Liver (tissue), 3 donors: ENCODE measurements at regions not wholly inside any gene's neighbourhood (a gene's known extent, or its start where the extent isn't known, plus 50 kb on each side); places are given as distances from the start of the nearest gene placed in this dataset.

Experiments
- YY1 ChIP-seq: IDR thresholded peaks from 2 replicates; pipeline ENCODE4 v1.6.1; 2016; ENCODE audit warnings: antibody characterized with exemption, mild to moderate bottlenecking
- TF ChIP-seq, protein P1 (sequence below): IDR thresholded peaks from 2 replicates; pipeline ENCODE4 v1.6.1; 2016; ENCODE audit warnings: antibody characterized with exemption, mild to moderate bottlenecking
- TF ChIP-seq, protein P2 (sequence below): fragments of 150-350 bp; IDR thresholded peaks from 2 replicates; pipeline ENCODE4 v1.5.1; 2017; ENCODE audit warnings: improper control_type of control experiment, low read depth, low read length; ENCODE audit not compliant: missing input control
- TF ChIP-seq, protein P3 (sequence below): IDR thresholded peaks from 2 replicates; pipeline ENCODE4 v1.6.1; 2016; ENCODE audit warnings: antibody characterized with exemption
- TF ChIP-seq, protein P4 (sequence below): IDR thresholded peaks from 2 replicates; pipeline ENCODE4 v1.6.1; 2016; ENCODE audit warnings: antibody characterized with exemption
- donor health status: healthy.
- donor health status: healthy.

DNA sequence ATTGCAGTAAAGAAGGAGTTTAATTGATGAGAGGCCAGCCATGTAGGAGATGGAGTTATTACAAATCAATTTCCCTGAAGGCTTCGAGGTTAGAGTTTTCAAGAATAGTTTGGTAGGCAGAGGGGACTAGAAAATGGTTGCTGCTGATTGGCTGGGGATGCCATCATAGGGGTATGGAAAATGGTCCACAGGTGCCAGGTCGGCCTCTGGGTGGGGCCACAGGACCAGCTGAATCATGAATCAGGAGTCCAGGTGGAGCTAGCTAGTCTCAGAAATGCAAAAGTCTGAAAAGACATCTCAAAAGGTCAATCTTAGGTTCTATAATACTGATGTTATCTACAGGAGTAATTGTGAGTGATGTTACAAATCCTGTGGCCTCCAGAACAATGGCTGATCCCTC is 714.0 kb upstream of the GHITM start:
- TF ChIP-seq, protein P1, sequence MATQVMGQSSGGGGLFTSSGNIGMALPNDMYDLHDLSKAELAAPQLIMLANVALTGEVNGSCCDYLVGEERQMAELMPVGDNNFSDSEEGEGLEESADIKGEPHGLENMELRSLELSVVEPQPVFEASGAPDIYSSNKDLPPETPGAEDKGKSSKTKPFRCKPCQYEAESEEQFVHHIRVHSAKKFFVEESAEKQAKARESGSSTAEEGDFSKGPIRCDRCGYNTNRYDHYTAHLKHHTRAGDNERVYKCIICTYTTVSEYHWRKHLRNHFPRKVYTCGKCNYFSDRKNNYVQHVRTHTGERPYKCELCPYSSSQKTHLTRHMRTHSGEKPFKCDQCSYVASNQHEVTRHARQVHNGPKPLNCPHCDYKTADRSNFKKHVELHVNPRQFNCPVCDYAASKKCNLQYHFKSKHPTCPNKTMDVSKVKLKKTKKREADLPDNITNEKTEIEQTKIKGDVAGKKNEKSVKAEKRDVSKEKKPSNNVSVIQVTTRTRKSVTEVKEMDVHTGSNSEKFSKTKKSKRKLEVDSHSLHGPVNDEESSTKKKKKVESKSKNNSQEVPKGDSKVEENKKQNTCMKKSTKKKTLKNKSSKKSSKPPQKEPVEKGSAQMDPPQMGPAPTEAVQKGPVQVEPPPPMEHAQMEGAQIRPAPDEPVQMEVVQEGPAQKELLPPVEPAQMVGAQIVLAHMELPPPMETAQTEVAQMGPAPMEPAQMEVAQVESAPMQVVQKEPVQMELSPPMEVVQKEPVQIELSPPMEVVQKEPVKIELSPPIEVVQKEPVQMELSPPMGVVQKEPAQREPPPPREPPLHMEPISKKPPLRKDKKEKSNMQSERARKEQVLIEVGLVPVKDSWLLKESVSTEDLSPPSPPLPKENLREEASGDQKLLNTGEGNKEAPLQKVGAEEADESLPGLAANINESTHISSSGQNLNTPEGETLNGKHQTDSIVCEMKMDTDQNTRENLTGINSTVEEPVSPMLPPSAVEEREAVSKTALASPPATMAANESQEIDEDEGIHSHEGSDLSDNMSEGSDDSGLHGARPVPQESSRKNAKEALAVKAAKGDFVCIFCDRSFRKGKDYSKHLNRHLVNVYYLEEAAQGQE: no peak
- TF ChIP-seq, protein P2, sequence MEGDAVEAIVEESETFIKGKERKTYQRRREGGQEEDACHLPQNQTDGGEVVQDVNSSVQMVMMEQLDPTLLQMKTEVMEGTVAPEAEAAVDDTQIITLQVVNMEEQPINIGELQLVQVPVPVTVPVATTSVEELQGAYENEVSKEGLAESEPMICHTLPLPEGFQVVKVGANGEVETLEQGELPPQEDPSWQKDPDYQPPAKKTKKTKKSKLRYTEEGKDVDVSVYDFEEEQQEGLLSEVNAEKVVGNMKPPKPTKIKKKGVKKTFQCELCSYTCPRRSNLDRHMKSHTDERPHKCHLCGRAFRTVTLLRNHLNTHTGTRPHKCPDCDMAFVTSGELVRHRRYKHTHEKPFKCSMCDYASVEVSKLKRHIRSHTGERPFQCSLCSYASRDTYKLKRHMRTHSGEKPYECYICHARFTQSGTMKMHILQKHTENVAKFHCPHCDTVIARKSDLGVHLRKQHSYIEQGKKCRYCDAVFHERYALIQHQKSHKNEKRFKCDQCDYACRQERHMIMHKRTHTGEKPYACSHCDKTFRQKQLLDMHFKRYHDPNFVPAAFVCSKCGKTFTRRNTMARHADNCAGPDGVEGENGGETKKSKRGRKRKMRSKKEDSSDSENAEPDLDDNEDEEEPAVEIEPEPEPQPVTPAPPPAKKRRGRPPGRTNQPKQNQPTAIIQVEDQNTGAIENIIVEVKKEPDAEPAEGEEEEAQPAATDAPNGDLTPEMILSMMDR: no peak
- no peak for TF ChIP-seq YY1
- TF ChIP-seq, protein P3, sequence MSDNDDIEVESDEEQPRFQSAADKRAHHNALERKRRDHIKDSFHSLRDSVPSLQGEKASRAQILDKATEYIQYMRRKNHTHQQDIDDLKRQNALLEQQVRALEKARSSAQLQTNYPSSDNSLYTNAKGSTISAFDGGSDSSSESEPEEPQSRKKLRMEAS: no peak
- TF ChIP-seq, protein P4, sequence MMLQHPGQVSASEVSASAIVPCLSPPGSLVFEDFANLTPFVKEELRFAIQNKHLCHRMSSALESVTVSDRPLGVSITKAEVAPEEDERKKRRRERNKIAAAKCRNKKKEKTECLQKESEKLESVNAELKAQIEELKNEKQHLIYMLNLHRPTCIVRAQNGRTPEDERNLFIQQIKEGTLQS: no peak
